ENCODE measurements at regions not wholly inside any gene's neighbourhood (a gene's known extent, or its start where the extent isn't known, plus 50 kb on each side); places are given as distances from the start of the nearest gene placed in this dataset.

- TF ChIP-seq POLR2A (IDR thresholded peaks at IDR 0.05) (no peak), CTCF (IDR thresholded peaks at IDR 0.05) (no peak), EP300 (IDR thresholded peaks at IDR 0.05) (no peak)
- 83 to 88% methylated on average over 5 of the region's 5 CpGs for WGBS, 2 donors
- H3K4me3 ChIP-seq: no peak overlapping the region
Measured at GRCh38 chr13:94896719-94897317, 184.5 kb upstream of the SOX21 start.

GRCh38 chr13:94896238-94896637, 183.9 kb upstream of the SOX21 start:
- TF ChIP-seq POLR2A (IDR thresholded peaks at IDR 0.05) (no peak), CTCF (IDR thresholded peaks at IDR 0.05) (no peak), EP300 (IDR thresholded peaks at IDR 0.05) (no peak)

More at GRCh38 chr13:94896719-94897317, 184.5 kb upstream of the SOX21 start:
- Histone ChIP-seq H3K9me3 (peaks cover 0 to 2% (median 0%) of the 10 kb centered on the region in 4 donors), H3K4me1 (no peaks in the 10 kb centered on the region), H3K27ac (no peak overlapping the region), H3K36me3 (no peaks in the 10 kb centered on the region), H3K27me3 (no peaks in the 10 kb centered on the region)
- DNase-seq (ENCODE audit: low spot score in 2 of 2): no peak

GRCh38 chr13:94886191-94886590, 173.8 kb upstream of the SOX21 start:
- H3K4me3 ChIP-seq: no peak overlapping the region
- no peak for TF ChIP-seq EP300 (IDR thresholded peaks at IDR 0.05)
- TF ChIP-seq CTCF (IDR thresholded peaks at IDR 0.05): no peak
- TF ChIP-seq POLR2A (IDR thresholded peaks at IDR 0.05): no peak
- 49 to 69% methylated on average over 2 of the region's 2 CpGs for WGBS, 2 donors

More at GRCh38 chr13:94896238-94896637, 183.9 kb upstream of the SOX21 start:
- 77 to 85% methylated on average over 2 of the region's 2 CpGs for WGBS, 2 donors
- DNase-seq (ENCODE audit: low spot score in 2 of 2): no peak
- no peaks in the 10 kb centered on the region for H3K27me3 ChIP-seq
- H3K27ac ChIP-seq: no peak overlapping the region
- peaks cover 0 to 2% (median 0%) of the 10 kb centered on the region in 4 donors for H3K9me3 ChIP-seq
- no peak overlapping the region for H3K4me3 ChIP-seq
- no peaks in the 10 kb centered on the region for H3K36me3 ChIP-seq
- H3K4me1 ChIP-seq: no peaks in the 10 kb centered on the region

GRCh38 chr13:94880463-94880862, 168.1 kb upstream of the SOX21 start:
- DNase-seq (ENCODE audit: low spot score in 2 of 2): no peak
- 44 to 70% methylated on average over 2 of the region's 2 CpGs for WGBS, 2 donors
- H3K9me3 ChIP-seq: peaks cover 0 to 10% (median 0%) of the 10 kb centered on the region in 4 donors
- H3K36me3 ChIP-seq: no peaks in the 10 kb centered on the region
- no peak overlapping the region for H3K27ac ChIP-seq
- TF ChIP-seq CTCF (IDR thresholded peaks at IDR 0.05) (no peak), EP300 (IDR thresholded peaks at IDR 0.05) (no peak), POLR2A (IDR thresholded peaks at IDR 0.05) (no peak)
- H3K4me3 ChIP-seq: no peak overlapping the region
- no peaks in the 10 kb centered on the region for H3K27me3 ChIP-seq
- no peaks in the 10 kb centered on the region for H3K4me1 ChIP-seq

More at GRCh38 chr13:94886191-94886590, 173.8 kb upstream of the SOX21 start:
- Histone ChIP-seq H3K27ac (no peak overlapping the region), H3K9me3 (no peaks in the 10 kb centered on the region), H3K36me3 (no peaks in the 10 kb centered on the region), H3K27me3 (no peaks in the 10 kb centered on the region), H3K4me1 (no peaks in the 10 kb centered on the region)
- DNase-seq (ENCODE audit: low spot score in 2 of 2): no peak

- peaks cover 0 to 10% (median 0%) of the 10 kb centered on the region in 4 donors for H3K9me3 ChIP-seq
- TF ChIP-seq EP300 (IDR thresholded peaks at IDR 0.05) (no peak), CTCF (IDR thresholded peaks at IDR 0.05) (no peak), POLR2A (IDR thresholded peaks at IDR 0.05) (no peak)
- 42 to 47% methylated on average over 7 of the region's 7 CpGs for WGBS, 2 donors
- no peaks in the 10 kb centered on the region for H3K27me3 ChIP-seq
- no peaks in the 10 kb centered on the region for H3K4me1 ChIP-seq
- no peak for DNase-seq (ENCODE audit: low spot score in 2 of 2)
- H3K4me3 ChIP-seq: no peak overlapping the region
- H3K36me3 ChIP-seq: no peaks in the 10 kb centered on the region
- H3K27ac ChIP-seq: no peak overlapping the region
Measured at GRCh38 chr13:94878602-94879165, 166.3 kb upstream of the SOX21 start.
